Fibroblast of the aortic adventitia (primary cell): ENCODE measurements at regions not wholly inside any gene's neighbourhood (a gene's known extent, or its start where the extent isn't known, plus 50 kb on each side); places are given as distances from the start of the nearest gene placed in this dataset.

Experiments used
- DNase-seq: peaks from one replicate; pipeline ENCODE4 v3.0.0-alpha.2; 2010; ENCODE audit warnings: low read depth
- H3K4me3 ChIP-seq: 2 replicates; pipeline ENCODE4 v1.5.1; 2011; ENCODE audit warnings: low read depth, mild to moderate bottlenecking, control low read depth, low read length, moderate library complexity
- TF ChIP-seq, protein P1 (sequence below): IDR thresholded peaks from 2 replicates; pipeline ENCODE4 v1.5.1; 2011; ENCODE audit warnings: mild to moderate bottlenecking, low read length, control low read depth, inconsistent platforms; ENCODE audit not compliant: insufficient read depth

DNA sequence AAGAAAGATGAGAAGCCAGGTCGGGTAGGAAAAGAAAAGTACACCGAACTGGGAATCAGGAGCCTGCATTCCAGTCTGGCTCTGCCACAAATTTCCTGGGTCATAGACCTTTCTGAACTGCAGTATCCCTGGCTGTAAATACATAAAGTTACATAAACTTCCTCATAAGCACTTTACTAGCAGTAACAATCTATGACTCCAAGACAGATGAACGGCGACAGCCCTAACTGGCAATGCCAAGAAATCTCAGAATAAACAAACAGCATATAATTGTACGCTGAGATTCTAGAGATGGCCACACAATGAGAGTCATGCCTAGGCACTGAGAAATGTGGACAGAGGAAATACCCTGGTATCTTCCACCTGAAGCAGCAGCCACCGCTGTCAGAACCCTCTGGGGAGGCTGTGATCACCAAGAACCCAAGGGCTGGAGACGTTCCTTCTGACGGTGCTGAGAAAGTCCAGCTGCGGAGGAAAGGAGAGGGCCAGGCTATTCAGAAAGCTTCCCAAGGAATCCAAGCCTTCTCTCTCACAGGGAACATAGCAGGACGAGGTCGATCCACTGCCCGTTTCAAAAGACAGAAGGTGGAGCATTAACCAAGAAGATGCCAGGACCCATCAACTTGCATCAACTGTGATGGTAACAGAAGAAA is 89.3 kb upstream of the SLC66A3 start:
- no peak for DNase-seq
- TF ChIP-seq, protein P1, sequence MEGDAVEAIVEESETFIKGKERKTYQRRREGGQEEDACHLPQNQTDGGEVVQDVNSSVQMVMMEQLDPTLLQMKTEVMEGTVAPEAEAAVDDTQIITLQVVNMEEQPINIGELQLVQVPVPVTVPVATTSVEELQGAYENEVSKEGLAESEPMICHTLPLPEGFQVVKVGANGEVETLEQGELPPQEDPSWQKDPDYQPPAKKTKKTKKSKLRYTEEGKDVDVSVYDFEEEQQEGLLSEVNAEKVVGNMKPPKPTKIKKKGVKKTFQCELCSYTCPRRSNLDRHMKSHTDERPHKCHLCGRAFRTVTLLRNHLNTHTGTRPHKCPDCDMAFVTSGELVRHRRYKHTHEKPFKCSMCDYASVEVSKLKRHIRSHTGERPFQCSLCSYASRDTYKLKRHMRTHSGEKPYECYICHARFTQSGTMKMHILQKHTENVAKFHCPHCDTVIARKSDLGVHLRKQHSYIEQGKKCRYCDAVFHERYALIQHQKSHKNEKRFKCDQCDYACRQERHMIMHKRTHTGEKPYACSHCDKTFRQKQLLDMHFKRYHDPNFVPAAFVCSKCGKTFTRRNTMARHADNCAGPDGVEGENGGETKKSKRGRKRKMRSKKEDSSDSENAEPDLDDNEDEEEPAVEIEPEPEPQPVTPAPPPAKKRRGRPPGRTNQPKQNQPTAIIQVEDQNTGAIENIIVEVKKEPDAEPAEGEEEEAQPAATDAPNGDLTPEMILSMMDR = no peak
- H3K4me3 ChIP-seq = no peak overlapping the region

DNA sequence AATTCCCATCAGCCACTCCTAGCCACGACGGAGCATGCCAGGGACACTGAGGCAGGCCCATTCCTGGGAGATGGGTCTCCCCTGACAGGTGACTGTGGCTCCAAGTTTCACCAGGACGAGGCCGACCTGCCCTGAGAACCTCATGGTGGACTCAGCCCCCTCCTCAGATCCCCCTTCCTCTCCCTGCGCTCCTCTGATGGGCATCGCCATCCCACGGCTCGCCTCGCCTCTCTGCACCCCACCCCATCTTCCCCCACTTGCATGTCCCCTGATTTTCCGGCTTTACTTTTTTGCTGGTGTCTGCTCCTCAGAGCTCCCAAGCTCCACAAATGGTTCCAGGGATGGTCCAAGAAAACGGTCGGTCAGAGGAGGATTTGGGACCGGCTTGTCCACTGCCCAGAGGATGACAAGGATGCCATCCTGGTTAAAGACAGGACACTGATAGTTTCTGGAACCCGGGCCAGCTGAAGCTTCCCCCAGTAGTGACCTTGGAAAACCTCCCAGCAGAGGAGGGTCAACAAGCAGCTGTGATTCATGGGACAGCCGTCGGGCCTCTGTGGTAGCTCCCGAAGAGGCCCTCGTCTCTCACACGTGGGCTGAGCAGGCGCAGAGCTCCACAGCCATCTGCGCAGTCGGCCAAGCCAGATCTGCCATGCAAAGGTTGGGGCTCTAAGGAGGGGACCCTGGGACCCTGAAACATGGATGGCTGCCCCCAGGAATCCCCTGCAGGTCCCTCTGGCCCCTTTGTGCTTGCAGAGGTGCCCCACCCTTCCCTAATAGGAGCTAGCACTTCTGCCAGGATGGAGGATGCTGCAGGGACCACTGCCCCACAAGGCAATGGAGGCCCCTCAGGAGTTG is 87.8 kb upstream of the SLC66A3 start:
- H3K4me3 ChIP-seq = no peak overlapping the region
- DNase-seq = no peak
- TF ChIP-seq, protein P1 = no peak

DNA sequence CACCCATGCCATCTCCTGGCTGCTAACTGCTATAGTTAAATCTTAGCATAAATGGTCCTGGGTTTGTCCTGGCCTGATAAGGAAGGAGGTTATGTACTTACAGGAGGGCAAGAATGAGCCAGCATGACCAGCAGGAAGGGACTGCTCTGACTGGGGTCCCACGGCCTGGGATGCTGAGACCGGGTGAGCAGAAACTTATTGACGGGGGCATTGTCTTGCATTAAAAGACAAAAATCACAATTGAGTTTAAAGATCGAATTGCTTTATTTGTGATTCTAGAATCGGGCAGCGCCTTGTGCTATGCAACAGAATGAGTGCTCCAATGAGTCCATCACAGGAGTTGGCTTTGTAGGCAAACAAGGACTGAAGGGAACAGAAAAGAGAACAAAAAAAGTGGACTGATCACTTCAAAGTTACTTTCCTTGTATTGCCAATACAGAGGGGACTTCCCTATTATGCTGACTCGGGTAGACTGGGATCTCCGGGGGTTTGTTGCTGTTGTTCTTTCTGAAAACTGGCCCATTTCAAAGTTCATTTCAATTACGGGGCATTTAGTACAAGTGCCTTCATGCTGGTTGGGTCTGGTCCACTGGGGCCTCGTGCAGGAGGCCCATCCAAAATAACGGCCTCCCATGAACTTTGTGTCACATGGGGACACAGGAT is 87.1 kb upstream of the SLC66A3 start:
- TF ChIP-seq, protein P1 = no peak
- no peak for DNase-seq
- no peak overlapping the region for H3K4me3 ChIP-seq

DNA sequence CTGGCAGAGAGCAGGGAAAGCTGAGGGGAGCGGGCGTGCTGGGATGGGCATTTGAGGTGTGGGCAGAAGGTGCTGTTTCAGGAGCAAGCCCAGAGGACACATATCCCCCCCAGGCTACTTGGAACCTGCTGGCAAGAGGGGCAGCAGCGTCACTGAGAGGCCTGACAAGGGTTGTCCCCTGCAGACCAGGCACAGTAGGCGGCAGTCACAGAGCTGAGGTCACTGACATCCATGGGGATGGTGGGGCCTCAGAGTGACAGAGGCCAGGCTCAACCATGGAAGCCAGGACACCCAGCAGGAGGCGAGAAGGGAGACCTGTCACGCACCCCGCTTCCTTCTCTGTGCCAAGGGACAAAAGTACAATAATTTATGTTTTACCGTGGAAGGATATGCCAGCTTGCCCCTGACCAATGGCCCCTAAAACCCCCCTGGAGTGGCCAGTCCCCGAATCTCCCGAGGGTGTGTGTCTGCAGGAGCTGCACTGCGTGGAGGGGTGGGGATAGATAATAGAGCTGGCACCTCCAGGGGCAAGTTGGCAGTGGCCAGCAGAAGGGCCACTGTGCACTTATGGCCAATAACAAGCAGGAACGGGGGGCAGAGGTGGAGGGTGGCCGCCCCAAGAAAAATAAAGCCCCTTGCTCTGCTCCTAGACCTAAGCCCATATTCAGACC is 86.3 kb upstream of the SLC66A3 start:
- H3K4me3 ChIP-seq = no peak overlapping the region
- TF ChIP-seq, protein P1 = no peak
- DNase-seq = no peak

DNA sequence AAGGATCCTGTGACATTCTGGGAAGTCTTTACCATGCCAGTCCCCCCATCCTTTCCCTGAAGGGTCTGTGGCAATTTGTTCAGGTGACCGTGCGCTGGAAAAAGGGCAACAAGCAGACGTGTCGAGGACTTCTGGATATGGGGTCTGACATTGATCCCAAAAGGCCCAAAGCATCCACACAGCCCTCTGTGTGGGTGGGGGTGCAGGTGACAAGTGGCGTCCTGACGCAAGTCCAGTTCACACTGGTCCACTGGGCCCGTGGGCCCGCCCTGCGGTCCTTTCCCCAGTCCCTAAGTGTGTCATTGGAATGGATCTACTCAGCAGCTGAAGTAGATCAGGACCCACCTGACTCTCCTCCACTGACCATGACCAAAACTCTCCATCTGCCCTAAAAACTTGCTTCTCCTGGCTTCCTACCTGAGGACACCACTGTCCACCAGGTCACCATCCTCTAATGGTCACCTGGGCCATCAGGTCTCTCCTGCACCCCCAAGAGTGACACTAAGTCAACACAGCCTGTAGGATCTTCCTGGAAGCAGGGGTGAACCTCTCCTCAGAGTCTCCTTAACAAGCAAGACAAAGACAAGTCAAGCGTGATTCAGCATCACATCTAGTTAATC is 85.6 kb upstream of the SLC66A3 start:
- no peak overlapping the region for H3K4me3 ChIP-seq
- DNase-seq = no peak
- TF ChIP-seq, protein P1 = no peak

DNA sequence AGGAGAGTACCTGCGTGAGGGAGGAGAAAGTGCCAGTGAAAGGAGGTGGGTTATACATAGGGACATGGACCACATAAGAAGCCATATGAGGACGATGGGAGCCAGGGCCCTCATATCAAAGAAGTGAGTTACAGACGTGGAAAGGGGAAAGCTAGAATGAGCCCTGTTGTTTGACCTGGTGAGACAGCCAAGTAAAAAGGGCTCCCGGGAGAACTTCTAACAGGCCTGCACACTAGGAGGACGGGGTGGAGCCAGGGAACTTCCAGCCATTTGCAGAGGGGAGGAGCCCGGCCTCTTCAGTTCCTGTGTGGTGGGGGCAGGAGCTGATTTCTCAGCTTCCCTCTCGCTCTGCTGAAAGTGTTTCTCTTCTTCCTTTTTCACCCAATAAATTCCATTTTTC is 84.1 kb upstream of the SLC66A3 start:
- no peak overlapping the region for H3K4me3 ChIP-seq
- TF ChIP-seq, protein P1 = no peak
- peak; percentile 9 for DNase-seq
